ENCODE measurements at regions not wholly inside any gene's neighbourhood (a gene's known extent, or its start where the extent isn't known, plus 50 kb on each side); places are given as distances from the start of the nearest gene placed in this dataset.

DNA sequence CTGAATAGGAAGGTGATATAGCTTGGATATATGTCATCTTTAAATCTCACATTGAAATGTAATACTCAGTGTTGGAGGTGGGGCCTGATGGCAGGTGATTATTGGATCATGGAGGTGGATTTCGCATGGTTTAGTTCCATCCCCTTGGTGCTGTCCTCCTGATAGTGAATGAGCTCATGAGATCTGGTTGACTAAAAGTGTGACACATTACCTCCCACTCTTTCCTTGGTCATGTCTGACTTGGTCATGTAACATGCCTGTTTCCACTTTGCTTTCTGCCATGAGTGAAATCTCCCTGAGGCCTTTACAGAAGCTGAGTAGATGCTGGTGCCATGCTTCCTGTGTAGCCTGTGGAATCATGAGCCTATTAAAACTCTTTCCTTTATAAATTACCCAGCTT, 664.5 kb upstream of the NR5A2 start:
- no peak for DNase-seq
- no peaks in the 10 kb centered on the region for H3K27me3 ChIP-seq (ENCODE audit: control insufficient read depth in 3 of 3, insufficient read depth in 3 of 3, low read length in 3 of 3)
- no peaks in the 10 kb centered on the region for H3K36me3 ChIP-seq (ENCODE audit: control insufficient read depth in 3 of 3, insufficient read depth in 2 of 3, low read depth in 1 of 3, low read length in 3 of 3)
- FAIRE-seq, result no peak
- H3K9me3 ChIP-seq (ENCODE audit: control insufficient read depth in 2 of 2, insufficient read depth in 1 of 2, low read depth in 1 of 2, low read length in 1 of 2), result no peaks in the 10 kb centered on the region
- H3K4me1 ChIP-seq (ENCODE audit: control insufficient read depth in 3 of 3, insufficient read depth in 2 of 3, low read depth in 1 of 3, low read length in 2 of 3), result no peaks in the 10 kb centered on the region
- H3K4me3 ChIP-seq (ENCODE audit: low read depth in 1 of 3, low read length in 3 of 3), result no peak overlapping the region
- WGBS, 3 donors, result 82 to 100% (median 83%) methylated on average over 1 of the region's 1 CpG
- H3K27ac ChIP-seq (ENCODE audit: low read depth in 1 of 3, low read length in 2 of 3), result no peak overlapping the region

DNA sequence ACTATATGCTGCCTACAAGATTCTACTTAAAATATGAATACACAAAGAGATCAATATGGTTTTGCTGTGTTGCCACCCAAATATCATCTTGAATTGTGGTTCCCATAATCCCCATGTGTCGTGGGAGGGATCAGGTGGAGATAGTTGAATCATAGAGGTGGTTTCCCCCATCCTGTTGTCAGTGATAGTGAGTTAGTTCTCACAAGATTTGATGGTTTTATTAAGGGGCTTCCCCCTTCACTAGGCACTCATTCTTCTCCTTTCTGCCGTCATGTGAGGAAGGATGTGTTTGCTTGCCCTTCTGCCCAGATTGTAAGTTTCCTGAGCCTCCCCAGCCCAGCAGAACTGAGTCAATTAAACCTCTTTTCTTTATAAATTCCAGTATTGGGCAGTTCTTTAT, 654.4 kb upstream of the NR5A2 start:
- Histone ChIP-seq H3K27ac (ENCODE audit: low read depth in 1 of 3, low read length in 2 of 3) (no peak overlapping the region), H3K9me3 (ENCODE audit: control insufficient read depth in 2 of 2, insufficient read depth in 1 of 2, low read depth in 1 of 2, low read length in 1 of 2) (no peaks in the 10 kb centered on the region), H3K4me3 (ENCODE audit: low read depth in 1 of 3, low read length in 3 of 3) (no peak overlapping the region), H3K36me3 (ENCODE audit: control insufficient read depth in 3 of 3, insufficient read depth in 2 of 3, low read depth in 1 of 3, low read length in 3 of 3) (no peaks in the 10 kb centered on the region), H3K4me1 (ENCODE audit: control insufficient read depth in 3 of 3, insufficient read depth in 2 of 3, low read depth in 1 of 3, low read length in 2 of 3) (no peaks in the 10 kb centered on the region), H3K27me3 (ENCODE audit: control insufficient read depth in 3 of 3, insufficient read depth in 3 of 3, low read length in 3 of 3) (no peaks in the 10 kb centered on the region)
- FAIRE-seq (no peak), DNase-seq (no peak)
- WGBS, 3 donors, result 41 to 52% (median 47%) methylated on average over 2 of the region's 2 CpGs

GRCh38 chr1:199377211-199377610, 650.3 kb upstream of the NR5A2 start:
- no peaks in the 10 kb centered on the region for H3K36me3 ChIP-seq (ENCODE audit: control insufficient read depth in 3 of 3, insufficient read depth in 2 of 3, low read depth in 1 of 3, low read length in 3 of 3)
- DNase-seq (no peak), FAIRE-seq (no peak)
- H3K27ac ChIP-seq (ENCODE audit: low read depth in 1 of 3, low read length in 2 of 3), result no peak overlapping the region
- no peaks in the 10 kb centered on the region for H3K4me1 ChIP-seq (ENCODE audit: control insufficient read depth in 3 of 3, insufficient read depth in 2 of 3, low read depth in 1 of 3, low read length in 2 of 3)
- WGBS, 3 donors, result 79 to 95% (median 87%) methylated on average over 1 of the region's 1 CpG
- no peaks in the 10 kb centered on the region for H3K27me3 ChIP-seq (ENCODE audit: control insufficient read depth in 3 of 3, insufficient read depth in 3 of 3, low read length in 3 of 3)
- H3K9me3 ChIP-seq (ENCODE audit: control insufficient read depth in 2 of 2, insufficient read depth in 1 of 2, low read depth in 1 of 2, low read length in 1 of 2), result no peaks in the 10 kb centered on the region
- no peak overlapping the region for H3K4me3 ChIP-seq (ENCODE audit: low read depth in 1 of 3, low read length in 3 of 3)

GRCh38 chr1:199383793-199384192, 643.7 kb upstream of the NR5A2 start:
- FAIRE-seq, result no peak
- H3K27ac ChIP-seq (ENCODE audit: low read depth in 1 of 3, low read length in 2 of 3), result no peak overlapping the region
- DNase-seq, result no peak
- no peaks in the 10 kb centered on the region for H3K4me1 ChIP-seq (ENCODE audit: control insufficient read depth in 3 of 3, insufficient read depth in 2 of 3, low read depth in 1 of 3, low read length in 2 of 3)
- no peak overlapping the region for H3K4me3 ChIP-seq (ENCODE audit: low read depth in 1 of 3, low read length in 3 of 3)
- H3K27me3 ChIP-seq (ENCODE audit: control insufficient read depth in 3 of 3, insufficient read depth in 3 of 3, low read length in 3 of 3), result no peaks in the 10 kb centered on the region
- no peaks in the 10 kb centered on the region for H3K36me3 ChIP-seq (ENCODE audit: control insufficient read depth in 3 of 3, insufficient read depth in 2 of 3, low read depth in 1 of 3, low read length in 3 of 3)
- H3K9me3 ChIP-seq (ENCODE audit: control insufficient read depth in 2 of 2, insufficient read depth in 1 of 2, low read depth in 1 of 2, low read length in 1 of 2), result no peaks in the 10 kb centered on the region

- 76 to 86% (median 85%) methylated on average over 3 of the region's 3 CpGs for WGBS, 3 donors
- no peak overlapping the region for H3K27ac ChIP-seq (ENCODE audit: low read depth in 1 of 3, low read length in 2 of 3)
- no peaks in the 10 kb centered on the region for H3K27me3 ChIP-seq (ENCODE audit: control insufficient read depth in 3 of 3, insufficient read depth in 3 of 3, low read length in 3 of 3)
- DNase-seq (no peak), FAIRE-seq (no peak)
- no peaks in the 10 kb centered on the region for H3K36me3 ChIP-seq (ENCODE audit: control insufficient read depth in 3 of 3, insufficient read depth in 2 of 3, low read depth in 1 of 3, low read length in 3 of 3)
- H3K9me3 ChIP-seq (ENCODE audit: control insufficient read depth in 2 of 2, insufficient read depth in 1 of 2, low read depth in 1 of 2, low read length in 1 of 2), result no peaks in the 10 kb centered on the region
- no peaks in the 10 kb centered on the region for H3K4me1 ChIP-seq (ENCODE audit: control insufficient read depth in 3 of 3, insufficient read depth in 2 of 3, low read depth in 1 of 3, low read length in 2 of 3)
- no peak overlapping the region for H3K4me3 ChIP-seq (ENCODE audit: low read depth in 1 of 3, low read length in 3 of 3)
These were observed 632.7 kb upstream of the NR5A2 start for GRCh38 chr1:199394856-199395255.

GRCh38 chr1:199396456-199396855, 631.1 kb upstream of the NR5A2 start:
- Histone ChIP-seq H3K4me3 (ENCODE audit: low read depth in 1 of 3, low read length in 3 of 3) (no peak overlapping the region), H3K27me3 (ENCODE audit: control insufficient read depth in 3 of 3, insufficient read depth in 3 of 3, low read length in 3 of 3) (no peaks in the 10 kb centered on the region), H3K27ac (ENCODE audit: low read depth in 1 of 3, low read length in 2 of 3) (no peak overlapping the region), H3K9me3 (ENCODE audit: control insufficient read depth in 2 of 2, insufficient read depth in 1 of 2, low read depth in 1 of 2, low read length in 1 of 2) (no peaks in the 10 kb centered on the region), H3K36me3 (ENCODE audit: control insufficient read depth in 3 of 3, insufficient read depth in 2 of 3, low read depth in 1 of 3, low read length in 3 of 3) (no peaks in the 10 kb centered on the region), H3K4me1 (ENCODE audit: control insufficient read depth in 3 of 3, insufficient read depth in 2 of 3, low read depth in 1 of 3, low read length in 2 of 3) (no peaks in the 10 kb centered on the region)
- DNase-seq (no peak), FAIRE-seq (no peak)
- WGBS, 3 donors, result 29 to 59% (median 53%) methylated on average over 1 of the region's 1 CpG

DNA sequence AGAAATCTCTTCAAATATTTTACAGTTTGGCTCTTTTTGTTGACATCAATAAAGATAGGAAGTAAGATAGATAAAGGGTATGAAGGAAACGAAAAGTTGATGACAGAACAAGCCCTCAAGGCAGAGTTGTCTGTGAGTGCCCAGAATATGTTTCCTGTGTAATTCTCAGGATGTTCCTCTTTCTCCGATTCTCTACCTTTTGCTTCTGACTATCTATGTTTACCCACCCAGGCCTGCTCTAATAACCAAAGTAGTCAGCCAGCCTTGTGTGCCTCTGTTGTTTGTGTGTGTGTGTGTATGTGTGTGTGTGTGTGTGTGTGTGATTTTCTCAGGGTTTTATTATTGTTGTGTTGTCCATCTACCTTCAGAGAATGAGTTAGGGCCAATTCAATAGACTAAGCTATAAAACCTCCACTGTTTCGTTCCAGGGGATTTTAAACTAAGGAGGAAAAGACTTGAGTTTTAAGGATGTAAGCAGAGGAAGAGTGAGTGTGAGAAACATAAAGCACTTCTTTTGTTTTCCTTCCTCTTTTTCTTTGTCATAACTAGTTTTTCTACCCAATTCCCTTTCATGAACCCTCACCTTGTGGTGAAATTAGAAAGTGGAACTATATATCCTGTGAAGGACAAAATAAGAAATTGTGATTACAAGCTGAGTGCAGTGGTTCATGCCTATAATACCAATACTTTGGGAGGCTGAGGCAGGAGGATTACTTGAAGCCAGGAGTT, 627.4 kb upstream of the NR5A2 start:
- FAIRE-seq (no peak), DNase-seq (no peak)
- no peak overlapping the region for H3K4me3 ChIP-seq (ENCODE audit: low read depth in 1 of 3, low read length in 3 of 3)
- H3K27me3 ChIP-seq (ENCODE audit: control insufficient read depth in 3 of 3, insufficient read depth in 3 of 3, low read length in 3 of 3), result no peaks in the 10 kb centered on the region
- H3K36me3 ChIP-seq (ENCODE audit: control insufficient read depth in 3 of 3, insufficient read depth in 2 of 3, low read depth in 1 of 3, low read length in 3 of 3), result no peaks in the 10 kb centered on the region
- H3K27ac ChIP-seq (ENCODE audit: low read depth in 1 of 3, low read length in 2 of 3), result no peak overlapping the region
- H3K9me3 ChIP-seq (ENCODE audit: control insufficient read depth in 2 of 2, insufficient read depth in 1 of 2, low read depth in 1 of 2, low read length in 1 of 2), result no peaks in the 10 kb centered on the region
- no peaks in the 10 kb centered on the region for H3K4me1 ChIP-seq (ENCODE audit: control insufficient read depth in 3 of 3, insufficient read depth in 2 of 3, low read depth in 1 of 3, low read length in 2 of 3)
- 45 to 62% (median 58%) methylated on average over 3 of the region's 3 CpGs for WGBS, 3 donors

DNA sequence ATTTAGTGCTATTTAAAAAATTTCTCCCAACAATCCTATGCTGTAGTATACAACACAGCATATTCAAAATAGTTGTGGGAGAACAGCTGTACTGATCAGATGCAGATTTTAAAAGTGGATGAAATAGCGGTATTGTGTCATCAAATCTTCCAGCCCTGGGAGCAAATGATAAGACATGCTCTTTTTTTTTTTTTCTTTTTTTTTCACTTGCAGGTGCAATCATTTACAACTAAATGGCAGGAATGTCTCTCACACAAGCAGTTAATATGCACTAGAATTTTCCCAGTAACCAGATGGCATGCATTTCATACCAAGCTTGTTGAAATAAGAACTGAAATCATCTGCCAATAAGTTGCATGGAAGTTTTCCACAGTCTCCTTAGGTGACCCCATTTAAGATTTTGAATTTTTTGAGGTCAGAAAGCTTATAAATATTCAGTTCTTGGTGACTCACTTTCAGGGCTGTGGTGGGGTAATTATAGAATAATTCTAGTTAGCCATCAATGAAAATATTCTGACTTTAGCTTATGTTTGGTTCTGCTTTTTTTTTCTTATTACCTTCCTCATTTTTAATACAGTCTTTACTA, 623.9 kb upstream of the NR5A2 start:
- Histone ChIP-seq H3K9me3 (ENCODE audit: control insufficient read depth in 2 of 2, insufficient read depth in 1 of 2, low read depth in 1 of 2, low read length in 1 of 2) (no peaks in the 10 kb centered on the region), H3K36me3 (ENCODE audit: control insufficient read depth in 3 of 3, insufficient read depth in 2 of 3, low read depth in 1 of 3, low read length in 3 of 3) (no peaks in the 10 kb centered on the region), H3K27me3 (ENCODE audit: control insufficient read depth in 3 of 3, insufficient read depth in 3 of 3, low read length in 3 of 3) (no peaks in the 10 kb centered on the region), H3K4me3 (ENCODE audit: low read depth in 1 of 3, low read length in 3 of 3) (no peak overlapping the region), H3K27ac (ENCODE audit: low read depth in 1 of 3, low read length in 2 of 3) (no peak overlapping the region), H3K4me1 (ENCODE audit: control insufficient read depth in 3 of 3, insufficient read depth in 2 of 3, low read depth in 1 of 3, low read length in 2 of 3) (no peaks in the 10 kb centered on the region)
- no peak for DNase-seq
- FAIRE-seq, result no peak
- 50 to 70% (median 66%) methylated on average over 1 of the region's 1 CpG for WGBS, 3 donors

DNA sequence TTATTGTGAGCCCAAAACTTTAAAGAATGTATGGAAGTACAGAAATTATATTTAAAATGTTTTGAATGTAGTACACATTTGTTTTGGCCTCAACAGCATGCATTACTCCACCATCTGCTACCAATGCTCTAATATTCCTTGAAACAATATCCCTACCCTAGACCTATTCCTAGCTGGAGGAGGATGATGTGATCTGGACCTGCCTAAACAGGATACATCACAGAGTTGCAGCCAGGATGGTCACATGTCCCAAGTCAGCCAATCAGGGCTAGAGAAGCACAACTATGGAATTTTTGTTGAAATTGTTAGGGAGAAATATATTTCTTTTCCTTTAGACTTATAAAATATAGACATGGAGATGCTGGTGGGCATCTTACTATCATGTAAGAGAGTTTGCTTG, 623.3 kb upstream of the NR5A2 start:
- FAIRE-seq (no peak), DNase-seq (no peak)
- H3K36me3 ChIP-seq (ENCODE audit: control insufficient read depth in 3 of 3, insufficient read depth in 2 of 3, low read depth in 1 of 3, low read length in 3 of 3), result no peaks in the 10 kb centered on the region
- H3K4me3 ChIP-seq (ENCODE audit: low read depth in 1 of 3, low read length in 3 of 3), result no peak overlapping the region
- no peaks in the 10 kb centered on the region for H3K4me1 ChIP-seq (ENCODE audit: control insufficient read depth in 3 of 3, insufficient read depth in 2 of 3, low read depth in 1 of 3, low read length in 2 of 3)
- no peaks in the 10 kb centered on the region for H3K9me3 ChIP-seq (ENCODE audit: control insufficient read depth in 2 of 2, insufficient read depth in 1 of 2, low read depth in 1 of 2, low read length in 1 of 2)
- H3K27ac ChIP-seq (ENCODE audit: low read depth in 1 of 3, low read length in 2 of 3), result no peak overlapping the region
- H3K27me3 ChIP-seq (ENCODE audit: control insufficient read depth in 3 of 3, insufficient read depth in 3 of 3, low read length in 3 of 3), result no peaks in the 10 kb centered on the region
